Immature natural killer cell (primary cell): ENCODE measurements at regions not wholly inside any gene's neighbourhood (a gene's known extent, or its start where the extent isn't known, plus 50 kb on each side); places are given as distances from the start of the nearest gene placed in this dataset.

Experiments
- DNase-seq, 3 donors: peaks; one replicate each; pipeline ENCODE4 v3.0.0; 2022; ENCODE audit warnings: mixed read lengths in 1 of 3
- H3K27ac Mint-ChIP-seq, 6 donors: one replicate each; pipeline ENCODE4 v1.8.0; 2020; ENCODE audit warnings: mixed read lengths in 6 of 6, mild to moderate bottlenecking in 5 of 6, inconsistent platforms in 4 of 6, moderate library complexity in 3 of 6
- H3K27me3 Mint-ChIP-seq, 3 donors: one replicate each; pipeline ENCODE4 v1.8.0; 2020 to 2021; ENCODE audit warnings: low read depth in 3 of 3, mild to moderate bottlenecking in 3 of 3, mixed read lengths in 3 of 3, moderate library complexity in 3 of 3, inconsistent platforms in 1 of 3
- H3K36me3 Mint-ChIP-seq, 3 donors: one replicate each; pipeline ENCODE4 v1.8.0; 2020; ENCODE audit warnings: mixed read lengths in 3 of 3, inconsistent platforms in 2 of 3, mild to moderate bottlenecking in 2 of 3
- H3K4me1 Mint-ChIP-seq, 2 donors: one replicate each; pipeline ENCODE4 v1.8.0; 2020; ENCODE audit warnings: inconsistent platforms in 2 of 2, mild to moderate bottlenecking in 2 of 2, mixed read lengths in 2 of 2, moderate library complexity in 1 of 2
- H3K4me3 Mint-ChIP-seq, 5 donors: one replicate each; pipeline ENCODE4 v1.8.0; 2020; ENCODE audit warnings: mild to moderate bottlenecking in 5 of 5, mixed read lengths in 5 of 5, inconsistent platforms in 3 of 5, moderate library complexity in 3 of 5
- H3K9me3 Mint-ChIP-seq, 6 donors: one replicate each; pipeline ENCODE4 v1.8.0; 2020; ENCODE audit warnings: mild to moderate bottlenecking in 6 of 6, mixed read lengths in 6 of 6, inconsistent platforms in 4 of 6, moderate library complexity in 3 of 6

DNA sequence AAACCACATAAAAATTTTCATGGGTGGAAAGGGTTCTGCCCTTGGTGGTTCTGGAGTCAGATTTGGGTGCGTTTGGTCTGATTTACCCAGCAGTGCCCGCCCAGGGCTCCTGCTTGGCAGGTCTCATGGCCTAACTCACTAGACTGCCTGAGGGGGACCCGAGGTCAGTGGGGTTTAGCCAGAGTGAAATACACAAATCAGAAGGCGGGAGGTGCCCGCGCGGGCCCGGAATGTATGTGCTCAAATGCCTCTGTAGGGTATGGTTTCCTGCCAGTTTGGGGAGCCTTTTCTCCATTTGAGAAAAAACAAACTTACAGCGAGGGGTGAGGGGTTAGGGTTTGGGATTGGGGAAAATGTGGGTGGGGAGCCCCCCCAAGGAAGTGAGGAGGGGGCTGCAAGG is 70.9 kb upstream of the POLG start:
- H3K9me3 Mint-ChIP-seq = no peaks in the 10 kb centered on the region
- H3K27me3 Mint-ChIP-seq = peaks cover 35 to 57% (median 55%) of the 10 kb centered on the region in 3 donors
- no peak overlapping the region for H3K4me3 Mint-ChIP-seq
- no peak overlapping the region for H3K27ac Mint-ChIP-seq
- peaks cover 38 to 40% of the 10 kb centered on the region in 2 donors for H3K4me1 Mint-ChIP-seq
- no peaks in the 10 kb centered on the region for H3K36me3 Mint-ChIP-seq
- DNase-seq = no peak

DNA sequence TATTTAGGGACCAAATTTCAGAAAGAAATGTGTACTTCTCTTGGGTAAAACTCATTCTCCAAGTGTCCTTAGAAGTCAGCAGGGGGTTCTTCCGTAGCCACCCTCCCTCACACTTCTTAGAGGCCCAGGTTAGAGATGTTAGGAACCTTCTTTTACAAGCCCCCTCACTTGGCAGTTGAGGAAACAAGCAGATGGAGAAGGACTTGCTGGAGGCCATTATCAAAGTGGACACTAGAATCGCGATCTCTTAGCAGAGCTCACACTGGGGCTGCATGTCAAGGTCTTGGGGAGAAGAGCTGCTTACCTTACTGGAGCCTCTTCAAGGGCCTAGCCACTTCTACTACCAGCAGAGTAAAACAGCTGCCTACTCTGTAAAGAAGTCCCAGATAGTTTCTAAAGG is 69.4 kb upstream of the POLG start:
- H3K4me1 Mint-ChIP-seq = peaks cover 26 to 32% of the 10 kb centered on the region in 2 donors

GRCh38 chr15:89402518-89402805 is 67.8 kb upstream of the POLG start:
- DNase-seq = no peak
- no peaks in the 10 kb centered on the region for H3K9me3 Mint-ChIP-seq
- peaks cover 12 to 19% of the 10 kb centered on the region in 2 donors for H3K4me1 Mint-ChIP-seq
- H3K4me3 Mint-ChIP-seq = no peak overlapping the region
- H3K36me3 Mint-ChIP-seq = no peaks in the 10 kb centered on the region
- H3K27ac Mint-ChIP-seq = no peak overlapping the region
- peaks cover 23 to 44% (median 32%) of the 10 kb centered on the region in 3 donors for H3K27me3 Mint-ChIP-seq

More for the DNA sequence above, 69.4 kb upstream of the POLG start:
- no peak overlapping the region for H3K4me3 Mint-ChIP-seq
- DNase-seq = no peak
- H3K27ac Mint-ChIP-seq = no peak overlapping the region
- peaks cover 29 to 48% (median 46%) of the 10 kb centered on the region in 3 donors for H3K27me3 Mint-ChIP-seq
- H3K36me3 Mint-ChIP-seq = no peaks in the 10 kb centered on the region
- H3K9me3 Mint-ChIP-seq = no peaks in the 10 kb centered on the region

- Mint-ChIP-seq H3K27ac (no peak overlapping the region), H3K36me3 (peaks cover 0 to 1% (median 0%) of the 10 kb centered on the region in 3 donors), H3K9me3 (no peaks in the 10 kb centered on the region), H3K27me3 (peaks cover 22 to 45% (median 26%) of the 10 kb centered on the region in 3 donors), H3K4me3 (peak overlapping the region in 1 of 5 donors; percentile 61), H3K4me1 (peaks cover 11 to 16% of the 10 kb centered on the region in 2 donors)
- DNase-seq = no peak
Observed at GRCh38 chr15:89401631-89402517, 67.2 kb upstream of the POLG start.

DNA sequence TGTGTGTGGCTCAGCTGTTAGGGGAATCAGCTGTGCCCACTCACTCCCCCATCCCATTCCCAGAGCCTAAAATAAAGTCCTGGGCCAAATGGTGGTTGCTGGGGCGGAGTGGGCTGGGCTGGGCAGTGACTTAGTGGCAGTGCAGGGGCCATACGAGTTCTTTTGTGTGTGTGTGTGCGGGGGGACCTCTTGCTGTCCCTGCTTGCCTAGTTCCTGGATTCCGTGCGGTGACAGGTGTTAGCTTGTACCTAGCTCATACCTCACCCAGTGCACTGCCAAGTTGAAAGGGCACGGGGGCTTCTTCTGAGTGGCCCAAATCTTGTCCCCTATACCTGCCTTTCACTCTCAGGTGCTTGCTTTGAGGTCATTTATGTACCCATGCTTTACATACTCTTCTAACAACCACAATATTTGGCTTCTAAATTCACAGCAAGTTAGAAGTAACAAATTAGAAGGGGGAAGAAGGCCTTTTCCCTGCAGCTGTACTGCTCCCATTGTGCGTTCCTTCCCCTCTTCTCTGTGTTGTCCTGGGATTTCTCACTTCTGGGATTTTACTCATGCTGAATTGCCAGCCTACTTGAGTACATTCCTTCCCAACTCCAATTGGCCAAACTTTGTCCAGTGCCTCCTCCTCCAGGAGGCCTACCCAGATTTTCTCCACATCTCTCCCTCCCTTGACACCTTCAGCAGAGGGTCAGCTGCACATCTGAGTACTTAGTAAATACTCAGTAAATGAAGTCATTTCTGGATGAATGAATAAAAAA is 66.3 kb upstream of the POLG start:
- peaks cover 2 to 8% of the 10 kb centered on the region in 2 donors for H3K4me1 Mint-ChIP-seq
- no peak overlapping the region for H3K27ac Mint-ChIP-seq
- H3K36me3 Mint-ChIP-seq = peaks cover 0 to 5% (median 0%) of the 10 kb centered on the region in 3 donors
- DNase-seq = no peak
- H3K9me3 Mint-ChIP-seq = no peaks in the 10 kb centered on the region
- peak overlapping the region; percentile 61 to 68 (median 64) for H3K4me3 Mint-ChIP-seq
- peaks cover 17 to 37% (median 22%) of the 10 kb centered on the region in 3 donors for H3K27me3 Mint-ChIP-seq

DNA sequence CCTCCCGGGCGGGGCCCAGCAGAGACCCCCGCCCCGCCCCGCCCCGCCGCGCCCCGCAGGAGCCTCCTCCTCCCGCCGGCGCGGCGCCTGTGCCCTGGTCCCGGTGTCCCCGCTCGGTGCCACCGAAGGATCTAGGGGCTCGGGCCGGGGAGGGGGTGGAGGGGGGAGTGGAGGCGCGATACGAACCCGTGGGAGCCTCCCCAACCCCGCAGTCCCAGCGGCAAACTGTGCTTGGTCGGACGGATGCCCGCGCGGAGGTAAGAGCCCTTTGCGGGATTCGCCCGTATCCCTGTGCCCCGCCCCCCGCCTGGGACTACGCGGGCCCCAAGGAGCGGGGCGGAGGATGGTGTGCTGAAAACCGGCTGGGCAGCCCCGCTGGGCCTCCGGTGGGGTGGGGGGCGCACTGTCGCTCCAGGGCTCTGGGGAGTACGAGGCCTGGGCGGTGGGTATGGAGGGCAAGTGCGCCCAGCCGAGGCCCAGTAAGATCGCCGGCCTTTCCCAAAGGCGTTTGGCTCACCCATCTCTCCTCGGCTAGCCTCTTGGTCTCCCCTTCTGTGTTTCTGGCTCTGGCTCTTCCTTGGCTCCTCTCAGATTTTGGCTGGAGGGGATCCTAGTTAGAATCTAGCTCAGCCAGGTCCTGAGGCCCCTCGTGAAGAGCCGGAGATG is 65.6 kb upstream of the POLG start:
- H3K27ac Mint-ChIP-seq = peak overlapping the region in 1 of 6 donors; percentile 53
- peak overlapping the region; percentile 61 to 88 (median 83) for H3K4me3 Mint-ChIP-seq
- DNase-seq = no peak
- no peaks in the 10 kb centered on the region for H3K9me3 Mint-ChIP-seq
- H3K4me1 Mint-ChIP-seq = peaks cover 0 to 8% of the 10 kb centered on the region in 2 donors
- peaks cover 0 to 5% (median 0%) of the 10 kb centered on the region in 3 donors for H3K36me3 Mint-ChIP-seq
- peaks cover 14 to 33% (median 22%) of the 10 kb centered on the region in 3 donors for H3K27me3 Mint-ChIP-seq

- peaks cover 0 to 8% of the 10 kb centered on the region in 2 donors for H3K4me1 Mint-ChIP-seq
- H3K27me3 Mint-ChIP-seq = peaks cover 14 to 31% (median 21%) of the 10 kb centered on the region in 3 donors
- H3K9me3 Mint-ChIP-seq = no peaks in the 10 kb centered on the region
- peak in 2 of 3 donors; percentile 41 to 48 for DNase-seq
- H3K27ac Mint-ChIP-seq = peak overlapping the region in 1 of 6 donors; percentile 53
- peaks cover 0 to 5% (median 0%) of the 10 kb centered on the region in 3 donors for H3K36me3 Mint-ChIP-seq
- peak overlapping the region; percentile 83 to 90 (median 88) for H3K4me3 Mint-ChIP-seq
Observed at GRCh38 chr15:89399238-89400115, 64.9 kb upstream of the POLG start.

GRCh38 chr15:89398896-89399237 is 64.2 kb upstream of the POLG start:
- no peak overlapping the region for H3K27ac Mint-ChIP-seq
- DNase-seq = no peak
- H3K27me3 Mint-ChIP-seq = peaks cover 14 to 24% (median 16%) of the 10 kb centered on the region in 3 donors
- H3K4me1 Mint-ChIP-seq = peaks cover 0 to 8% of the 10 kb centered on the region in 2 donors
- H3K4me3 Mint-ChIP-seq = peak overlapping the region; percentile 83 to 90 (median 88)
- peaks cover 0 to 5% (median 0%) of the 10 kb centered on the region in 3 donors for H3K36me3 Mint-ChIP-seq
- no peaks in the 10 kb centered on the region for H3K9me3 Mint-ChIP-seq

DNA sequence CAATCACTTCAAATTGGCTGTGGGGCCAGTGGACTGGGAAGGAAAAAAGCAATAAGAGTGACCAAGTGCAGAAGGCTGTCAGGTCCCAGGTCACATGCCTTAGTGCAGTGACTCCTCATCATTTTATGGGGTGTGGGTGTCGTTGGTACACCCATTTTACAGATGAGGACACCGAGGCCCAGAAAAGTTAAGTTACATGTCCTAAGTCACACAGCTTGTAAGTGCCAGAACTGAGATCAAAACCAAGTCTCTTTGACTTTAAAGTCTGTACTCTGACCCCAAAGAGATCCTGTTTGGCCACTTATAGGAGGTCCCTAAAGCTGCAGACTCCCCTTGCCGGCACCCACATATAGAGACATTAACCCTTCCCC is 63.0 kb upstream of the POLG start:
- no peak overlapping the region for H3K27ac Mint-ChIP-seq
- H3K27me3 Mint-ChIP-seq = peaks cover 7 to 19% (median 12%) of the 10 kb centered on the region in 3 donors
- no peak for DNase-seq
- peaks cover 0 to 8% of the 10 kb centered on the region in 2 donors for H3K4me1 Mint-ChIP-seq
- H3K36me3 Mint-ChIP-seq = peaks cover 0 to 5% (median 4%) of the 10 kb centered on the region in 3 donors
- H3K4me3 Mint-ChIP-seq = no peak overlapping the region
- no peaks in the 10 kb centered on the region for H3K9me3 Mint-ChIP-seq

GRCh38 chr15:89396723-89397652 is 62.4 kb upstream of the POLG start:
- Mint-ChIP-seq H3K4me3 (no peak overlapping the region), H3K9me3 (no peaks in the 10 kb centered on the region), H3K27ac (no peak overlapping the region), H3K27me3 (peaks cover 6 to 15% (median 9%) of the 10 kb centered on the region in 3 donors), H3K4me1 (peaks cover 0 to 8% of the 10 kb centered on the region in 2 donors), H3K36me3 (peaks cover 0 to 5% (median 4%) of the 10 kb centered on the region in 3 donors)
- no peak for DNase-seq

- Mint-ChIP-seq H3K4me3 (no peak overlapping the region), H3K27ac (no peak overlapping the region), H3K27me3 (peaks cover 6 to 9% (median 6%) of the 10 kb centered on the region in 3 donors), H3K9me3 (no peaks in the 10 kb centered on the region), H3K4me1 (peaks cover 0 to 5% of the 10 kb centered on the region in 2 donors), H3K36me3 (peaks cover 0 to 5% (median 4%) of the 10 kb centered on the region in 3 donors)
- DNase-seq = no peak
Observed at GRCh38 chr15:89395996-89396395, 61.4 kb upstream of the POLG start.

- Mint-ChIP-seq H3K4me3 (no peak overlapping the region), H3K36me3 (peaks cover 0 to 5% (median 4%) of the 10 kb centered on the region in 3 donors), H3K9me3 (no peaks in the 10 kb centered on the region), H3K27ac (no peak overlapping the region), H3K4me1 (peaks cover 0 to 4% of the 10 kb centered on the region in 2 donors), H3K27me3 (peaks cover 2 to 9% (median 3%) of the 10 kb centered on the region in 3 donors)
- DNase-seq = no peak
Observed at GRCh38 chr15:89395461-89395871, 60.8 kb upstream of the POLG start.
